ENCODE measurements at regions not wholly inside any gene's neighbourhood (a gene's known extent, or its start where the extent isn't known, plus 50 kb on each side); places are given as distances from the start of the nearest gene placed in this dataset.

DNA sequence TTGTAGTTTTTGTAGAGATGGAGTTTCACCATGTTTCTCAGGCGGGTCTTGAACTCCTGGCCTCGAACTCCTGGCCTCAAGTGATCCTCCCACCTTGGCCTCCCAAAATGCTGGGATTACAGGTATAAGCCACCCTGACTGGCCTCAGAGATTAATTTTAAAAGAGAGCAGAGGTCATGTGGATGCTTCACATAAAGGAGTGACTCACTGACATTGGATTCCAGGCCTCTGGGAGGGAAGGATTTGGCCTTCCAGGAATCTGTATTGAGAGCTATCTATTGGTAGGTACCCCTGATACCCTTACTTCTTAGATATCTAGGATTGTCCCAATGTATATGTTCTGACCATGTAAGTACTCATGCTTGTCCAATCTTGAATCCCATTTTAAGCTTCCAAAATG lies 138.4 kb downstream of the FAM161A start:
- H3K9me3 ChIP-seq, result no peaks in the 10 kb centered on the region
- H3K4me1 ChIP-seq (ENCODE audit: control insufficient read depth in 1 of 2, low read depth in 2 of 2), result no peaks in the 10 kb centered on the region
- no peaks in the 10 kb centered on the region for H3K27me3 ChIP-seq (replicated peaks; ENCODE audit: insufficient read depth)
- no peaks in the 10 kb centered on the region for H3K36me3 ChIP-seq
- DNase-seq (ENCODE audit: low spot score) (no peak), ATAC-seq (ENCODE audit: insufficient number of reproducible peaks, low FRiP score, low read depth) (no peak)
- TF ChIP-seq, protein P1, sequence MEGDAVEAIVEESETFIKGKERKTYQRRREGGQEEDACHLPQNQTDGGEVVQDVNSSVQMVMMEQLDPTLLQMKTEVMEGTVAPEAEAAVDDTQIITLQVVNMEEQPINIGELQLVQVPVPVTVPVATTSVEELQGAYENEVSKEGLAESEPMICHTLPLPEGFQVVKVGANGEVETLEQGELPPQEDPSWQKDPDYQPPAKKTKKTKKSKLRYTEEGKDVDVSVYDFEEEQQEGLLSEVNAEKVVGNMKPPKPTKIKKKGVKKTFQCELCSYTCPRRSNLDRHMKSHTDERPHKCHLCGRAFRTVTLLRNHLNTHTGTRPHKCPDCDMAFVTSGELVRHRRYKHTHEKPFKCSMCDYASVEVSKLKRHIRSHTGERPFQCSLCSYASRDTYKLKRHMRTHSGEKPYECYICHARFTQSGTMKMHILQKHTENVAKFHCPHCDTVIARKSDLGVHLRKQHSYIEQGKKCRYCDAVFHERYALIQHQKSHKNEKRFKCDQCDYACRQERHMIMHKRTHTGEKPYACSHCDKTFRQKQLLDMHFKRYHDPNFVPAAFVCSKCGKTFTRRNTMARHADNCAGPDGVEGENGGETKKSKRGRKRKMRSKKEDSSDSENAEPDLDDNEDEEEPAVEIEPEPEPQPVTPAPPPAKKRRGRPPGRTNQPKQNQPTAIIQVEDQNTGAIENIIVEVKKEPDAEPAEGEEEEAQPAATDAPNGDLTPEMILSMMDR (IDR thresholded peaks at IDR 0.05), result no peak
- no peak overlapping the region for H3K27ac ChIP-seq
- no peak overlapping the region for H3K4me3 ChIP-seq

DNA sequence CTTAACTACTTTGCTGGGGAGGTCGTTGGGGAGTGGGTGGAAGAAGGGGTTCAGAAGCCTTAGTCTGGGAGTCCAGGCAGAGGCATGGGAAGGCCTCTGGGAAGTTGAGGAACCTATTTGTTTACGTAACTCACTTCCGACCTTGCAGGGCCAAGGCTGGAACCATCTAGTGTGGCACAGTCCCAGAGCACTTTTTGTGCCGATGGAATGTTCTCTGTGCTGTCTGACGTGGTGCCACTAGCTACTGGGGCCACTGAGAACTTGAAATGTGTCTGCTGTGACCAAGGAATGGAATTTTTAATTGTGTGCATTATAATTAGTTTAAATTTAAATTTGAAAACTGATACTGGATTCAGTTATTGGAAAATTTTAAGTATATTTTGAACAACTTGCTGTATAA lies 139.7 kb downstream of the FAM161A start:
- ATAC-seq (ENCODE audit: insufficient number of reproducible peaks, low FRiP score, low read depth), result no peak

DNA sequence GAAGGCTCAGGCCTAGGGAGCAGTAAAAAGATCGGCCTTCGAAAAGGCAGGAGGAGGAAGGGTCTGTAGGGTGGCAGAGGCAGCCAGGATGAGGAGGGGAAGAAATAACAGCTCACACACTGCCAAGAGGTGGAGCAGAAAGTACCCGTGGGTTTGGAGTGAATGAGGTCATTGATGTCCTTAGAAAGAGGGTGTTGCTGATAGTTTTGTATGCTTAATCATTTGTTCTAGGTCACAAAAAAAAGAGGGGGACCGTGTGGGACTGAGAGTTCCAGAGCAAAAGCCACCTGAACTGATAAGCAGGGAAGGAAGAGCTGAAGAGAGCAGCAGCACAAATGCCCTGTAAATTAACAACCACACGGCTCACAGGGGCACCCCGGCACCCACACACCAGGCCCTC lies 140.4 kb downstream of the FAM161A start:
- Histone ChIP-seq H3K27me3 (replicated peaks; ENCODE audit: insufficient read depth) (no peaks in the 10 kb centered on the region), H3K4me3 (no peak overlapping the region), H3K36me3 (no peaks in the 10 kb centered on the region), H3K9me3 (no peaks in the 10 kb centered on the region), H3K27ac (no peak overlapping the region), H3K4me1 (ENCODE audit: control insufficient read depth in 1 of 2, low read depth in 2 of 2) (no peaks in the 10 kb centered on the region)
- TF ChIP-seq, protein P1 (IDR thresholded peaks at IDR 0.05), result no peak
- ATAC-seq (ENCODE audit: insufficient number of reproducible peaks, low FRiP score, low read depth), result no peak
- DNase-seq (ENCODE audit: low spot score), result no peak

More for the DNA sequence above, 139.7 kb downstream of the FAM161A start:
- H3K9me3 ChIP-seq, result no peaks in the 10 kb centered on the region
- H3K36me3 ChIP-seq, result no peaks in the 10 kb centered on the region
- no peak overlapping the region for H3K27ac ChIP-seq
- H3K27me3 ChIP-seq (replicated peaks; ENCODE audit: insufficient read depth), result no peaks in the 10 kb centered on the region
- TF ChIP-seq, protein P1 (IDR thresholded peaks at IDR 0.05), result no peak
- no peak overlapping the region for H3K4me3 ChIP-seq
- DNase-seq (ENCODE audit: low spot score), result no peak
- no peaks in the 10 kb centered on the region for H3K4me1 ChIP-seq (ENCODE audit: control insufficient read depth in 1 of 2, low read depth in 2 of 2)

DNA sequence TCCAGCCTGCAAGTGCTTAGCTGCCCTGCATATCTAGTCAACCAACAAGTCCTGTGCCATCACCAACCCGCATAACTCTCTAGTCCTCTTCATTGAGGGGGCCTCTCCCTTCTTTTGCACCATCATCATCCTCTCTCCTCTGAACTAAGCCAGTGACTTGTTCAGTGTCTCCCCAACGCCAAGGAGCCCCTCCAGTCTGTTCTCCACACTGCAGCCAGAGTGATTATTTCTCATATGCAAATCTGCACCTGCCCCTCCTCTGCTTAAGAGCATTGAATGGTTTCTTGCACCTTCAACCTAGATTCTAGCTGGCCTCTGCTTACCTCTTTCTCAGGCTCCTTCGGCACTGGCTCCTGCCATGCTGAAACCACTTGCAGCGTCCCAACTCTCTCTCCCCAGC lies 141.8 kb downstream of the FAM161A start:
- H3K9me3 ChIP-seq, result no peaks in the 10 kb centered on the region
- ATAC-seq (ENCODE audit: insufficient number of reproducible peaks, low FRiP score, low read depth) (no peak), DNase-seq (ENCODE audit: low spot score) (no peak)
- H3K4me1 ChIP-seq (ENCODE audit: control insufficient read depth in 1 of 2, low read depth in 2 of 2), result no peaks in the 10 kb centered on the region
- no peak overlapping the region for H3K27ac ChIP-seq
- H3K4me3 ChIP-seq, result no peak overlapping the region
- H3K27me3 ChIP-seq (replicated peaks; ENCODE audit: insufficient read depth), result no peaks in the 10 kb centered on the region
- no peaks in the 10 kb centered on the region for H3K36me3 ChIP-seq
- TF ChIP-seq, protein P1 (IDR thresholded peaks at IDR 0.05), result no peak

DNA sequence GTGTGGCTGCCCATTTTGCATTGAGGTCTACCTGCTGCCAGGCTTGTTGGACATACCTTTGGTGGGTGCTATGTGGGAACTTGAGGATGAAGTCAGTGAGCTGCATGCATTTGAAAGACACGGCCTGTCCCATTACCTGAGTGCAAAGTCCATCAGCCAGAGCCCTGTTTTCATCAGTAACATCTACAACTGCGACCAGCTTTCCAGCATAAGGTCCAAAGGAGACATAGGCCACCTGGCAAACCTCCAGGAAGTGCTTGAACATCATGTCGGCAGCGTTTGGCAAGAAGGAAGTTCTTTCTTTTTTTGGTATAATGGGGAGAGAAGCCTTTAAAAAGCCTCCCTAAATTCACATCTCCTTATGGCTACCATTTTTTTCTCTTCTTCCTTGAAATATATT lies 143.1 kb downstream of the FAM161A start:
- ATAC-seq (ENCODE audit: insufficient number of reproducible peaks, low FRiP score, low read depth) (no peak), DNase-seq (ENCODE audit: low spot score) (no peak)
- no peaks in the 10 kb centered on the region for H3K36me3 ChIP-seq
- TF ChIP-seq, protein P1 (IDR thresholded peaks at IDR 0.05), result no peak
- H3K27me3 ChIP-seq (replicated peaks; ENCODE audit: insufficient read depth), result no peaks in the 10 kb centered on the region
- H3K27ac ChIP-seq, result no peak overlapping the region
- no peak overlapping the region for H3K4me3 ChIP-seq
- no peaks in the 10 kb centered on the region for H3K4me1 ChIP-seq (ENCODE audit: control insufficient read depth in 1 of 2, low read depth in 2 of 2)
- no peaks in the 10 kb centered on the region for H3K9me3 ChIP-seq
